RWPE2 (cell line): ENCODE measurements at regions not wholly inside any gene's neighbourhood (a gene's known extent, or its start where the extent isn't known, plus 50 kb on each side); places are given as distances from the start of the nearest gene placed in this dataset.

ENCODE experiments used
- ATAC-seq: fragments of 200-7000 bp; cut with Tn5 transposase; 3 replicates; pipeline ENCODE4 v1.9.1; 2021; ENCODE audit warnings: low read depth
- DNase-seq: peaks from one replicate; pipeline ENCODE4 v3.0.0-alpha.2; 2020; ENCODE audit warnings: low spot score
- H3K27ac ChIP-seq: fragments of 450-650 bp; 2 replicates; pipeline ENCODE4 v1.5.1; 2017; ENCODE audit warnings: mild to moderate bottlenecking; ENCODE audit not compliant: poor library complexity, severe bottlenecking
- H3K27me3 ChIP-seq: fragments of 250-450 bp; sonication (Bioruptor Pico); 2 replicates; pipeline ENCODE4 v1.5.1; 2021; ENCODE audit warnings: mild to moderate bottlenecking, moderate library complexity; ENCODE audit not compliant: insufficient read depth, poor library complexity, severe bottlenecking
- H3K36me3 ChIP-seq: fragments of 250-450 bp; sonication (Bioruptor Pico); 2 replicates; pipeline ENCODE4 v1.5.1; 2020; ENCODE audit warnings: low read depth, mild to moderate bottlenecking, moderate library complexity
- H3K4me1 ChIP-seq: fragments of 250-450 bp; sonication (Bioruptor Pico); 2 replicates; pipeline ENCODE4 v1.5.1; 2021; ENCODE audit warnings: mild to moderate bottlenecking, moderate library complexity; ENCODE audit not compliant: insufficient read depth, poor library complexity, severe bottlenecking
- H3K4me3 ChIP-seq: fragments of 250-450 bp; sonication (Bioruptor Pico); 2 replicates; pipeline ENCODE4 v1.5.1; 2021; ENCODE audit warnings: mild to moderate bottlenecking, moderate library complexity; ENCODE audit not compliant: severe bottlenecking
- H3K9me3 ChIP-seq: fragments of 250-450 bp; sonication (Bioruptor Pico); 2 replicates; pipeline ENCODE4 v1.5.1; 2021; ENCODE audit warnings: mild to moderate bottlenecking, moderate library complexity; ENCODE audit not compliant: severe bottlenecking
- CTCF ChIP-seq: fragments of 450-650 bp; IDR thresholded peaks from one replicate; pipeline ENCODE4 v1.5.1; 2017; ENCODE audit warnings: mild to moderate bottlenecking, moderate library complexity; ENCODE audit not compliant: poor library complexity, severe bottlenecking

- DNase-seq, result no peak
- no peak for TF ChIP-seq CTCF
Observed at GRCh38 chr13:109500146-109500773, 286.1 kb downstream of the IRS2 start.

GRCh38 chr13:109497917-109498316, 288.5 kb downstream of the IRS2 start:
- DNase-seq (no peak), ATAC-seq (no peak)
- TF ChIP-seq CTCF, result no peak
- H3K4me1 ChIP-seq, result peaks cover 23% of the 10 kb centered on the region
- H3K4me3 ChIP-seq, result no peak overlapping the region
- H3K27me3 ChIP-seq, result no peaks in the 10 kb centered on the region
- no peaks in the 10 kb centered on the region for H3K36me3 ChIP-seq
- no peak overlapping the region for H3K27ac ChIP-seq
- no peaks in the 10 kb centered on the region for H3K9me3 ChIP-seq

More at GRCh38 chr13:109500146-109500773, 286.1 kb downstream of the IRS2 start:
- Histone ChIP-seq H3K36me3 (no peaks in the 10 kb centered on the region), H3K27ac (no peak overlapping the region), H3K4me3 (no peak overlapping the region), H3K9me3 (no peaks in the 10 kb centered on the region), H3K27me3 (no peaks in the 10 kb centered on the region), H3K4me1 (peaks cover 9% of the 10 kb centered on the region)
- no peak for ATAC-seq

GRCh38 chr13:109496216-109496615, 290.2 kb downstream of the IRS2 start:
- Histone ChIP-seq H3K4me1 (peaks cover 25% of the 10 kb centered on the region), H3K27ac (peak overlapping the region; percentile 92), H3K4me3 (no peak overlapping the region), H3K27me3 (no peaks in the 10 kb centered on the region), H3K36me3 (no peaks in the 10 kb centered on the region), H3K9me3 (no peaks in the 10 kb centered on the region)
- TF ChIP-seq CTCF, result no peak
- ATAC-seq (no peak), DNase-seq (no peak)

GRCh38 chr13:109494925-109495369, 291.4 kb downstream of the IRS2 start:
- no peaks in the 10 kb centered on the region for H3K9me3 ChIP-seq
- H3K4me1 ChIP-seq, result peaks cover 25% of the 10 kb centered on the region
- DNase-seq, result no peak
- H3K27ac ChIP-seq, result peak overlapping the region; percentile 92
- no peak overlapping the region for H3K4me3 ChIP-seq
- H3K36me3 ChIP-seq, result no peaks in the 10 kb centered on the region
- TF ChIP-seq CTCF, result no peak
- no peaks in the 10 kb centered on the region for H3K27me3 ChIP-seq
- ATAC-seq, result peak; percentile 91

GRCh38 chr13:109485136-109485794, 301.1 kb downstream of the IRS2 start:
- no peaks in the 10 kb centered on the region for H3K9me3 ChIP-seq
- DNase-seq, result no peak
- H3K4me3 ChIP-seq, result no peak overlapping the region
- ATAC-seq, result no peak
- no peaks in the 10 kb centered on the region for H3K4me1 ChIP-seq
- H3K27ac ChIP-seq, result no peak overlapping the region
- no peaks in the 10 kb centered on the region for H3K36me3 ChIP-seq
- no peak for TF ChIP-seq CTCF
- no peaks in the 10 kb centered on the region for H3K27me3 ChIP-seq
